GM18868 (cell line): ENCODE measurements at regions not wholly inside any gene's neighbourhood (a gene's known extent, or its start where the extent isn't known, plus 50 kb on each side); places are given as distances from the start of the nearest gene placed in this dataset.

Experiments used
- ATAC-seq: cut with Tn5 transposase; IDR thresholded peaks from one replicate; pipeline ENCODE4 v1.9.1; 2021; ENCODE audit warnings: mild to moderate bottlenecking, moderate library complexity; ENCODE audit not compliant: unreplicated experiment

GRCh38 chr6:163804991-163805390 is 390.5 kb downstream of the QKI start:
- ATAC-seq = no peak

DNA sequence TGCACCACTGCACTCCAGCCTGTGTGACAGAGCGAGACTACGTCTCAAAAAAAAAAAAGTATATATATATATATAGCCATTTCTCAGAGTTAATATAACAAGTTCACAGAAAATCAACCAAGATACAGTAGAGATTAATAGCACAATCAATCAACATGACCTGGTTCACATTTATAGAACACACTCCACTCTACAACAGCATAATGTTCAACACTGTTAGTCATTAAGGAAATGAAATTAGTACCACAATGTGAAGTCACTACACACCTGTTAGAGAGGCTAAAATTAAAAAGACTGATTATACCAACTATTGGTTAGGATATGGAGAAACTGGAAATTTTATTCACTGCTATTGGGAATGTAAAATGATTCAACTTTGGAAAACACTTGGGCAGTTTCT is 387.7 kb downstream of the QKI start:
- no peak for ATAC-seq

- ATAC-seq = no peak
Measured at GRCh38 chr6:163797296-163797845, 382.9 kb downstream of the QKI start.

GRCh38 chr6:163793011-163793983 is 378.8 kb downstream of the QKI start:
- peak; percentile 99 for ATAC-seq

- ATAC-seq = no peak
Measured at GRCh38 chr6:163790266-163790840, 375.8 kb downstream of the QKI start.

GRCh38 chr6:163789199-163789810 is 374.8 kb downstream of the QKI start:
- ATAC-seq = no peak

DNA sequence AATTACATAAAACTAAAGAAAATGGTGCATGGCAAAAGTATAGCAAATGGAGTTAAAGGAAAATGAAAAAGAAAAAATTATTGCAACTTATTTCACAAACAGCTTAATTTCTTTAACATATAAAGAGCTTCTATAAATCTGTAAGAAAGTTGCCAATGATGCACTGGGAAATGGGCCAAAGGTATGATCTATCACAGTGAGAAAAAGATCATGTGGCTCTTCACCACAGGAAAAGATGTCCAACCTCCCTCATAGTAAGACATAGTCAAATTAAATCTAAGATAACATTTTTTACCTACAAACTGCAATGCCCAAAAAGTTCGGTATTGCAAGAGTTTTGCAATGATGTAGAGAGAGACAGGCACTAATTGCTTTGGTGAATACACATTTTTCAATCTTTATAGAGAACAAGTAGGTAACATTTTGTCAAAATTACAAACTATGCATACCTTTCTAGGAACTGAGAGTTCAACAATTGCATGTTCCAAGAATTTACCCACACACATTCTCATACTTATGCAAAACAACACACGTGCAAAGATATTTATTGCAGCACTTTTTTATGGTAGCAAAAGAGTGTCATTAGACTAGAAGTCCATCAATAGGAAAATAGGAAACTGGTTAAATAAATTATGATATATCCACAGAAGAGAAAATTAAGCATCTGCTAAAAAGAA is 372.6 kb downstream of the QKI start:
- ATAC-seq = peak; percentile 43

GRCh38 chr6:163782436-163783003 is 368.0 kb downstream of the QKI start:
- ATAC-seq = peak; percentile 89

GRCh38 chr6:163780994-163781393 is 366.5 kb downstream of the QKI start:
- ATAC-seq = no peak

GRCh38 chr6:163779727-163780284 is 365.3 kb downstream of the QKI start:
- no peak for ATAC-seq

DNA sequence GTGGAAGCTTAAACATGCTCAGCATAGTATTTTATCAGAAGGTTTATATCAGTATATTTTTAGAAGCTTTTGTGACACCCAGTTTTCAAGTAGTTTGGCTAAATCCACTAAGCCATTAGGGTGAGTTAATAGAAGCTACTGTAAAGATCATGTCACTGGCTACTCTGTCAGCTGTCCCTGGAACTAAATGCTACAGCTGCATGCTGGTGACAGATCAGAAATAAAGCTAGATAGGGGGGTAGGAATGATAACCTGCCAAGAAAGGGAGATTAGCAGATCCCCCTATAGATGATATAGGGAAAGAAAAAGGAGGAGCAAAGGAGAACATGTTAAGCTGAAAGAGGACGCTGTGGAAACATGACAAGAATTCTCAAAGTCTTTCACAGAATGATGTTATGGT is 363.2 kb downstream of the QKI start:
- no peak for ATAC-seq

- no peak for ATAC-seq
Measured at GRCh38 chr6:163776906-163777686, 362.6 kb downstream of the QKI start.

- no peak for ATAC-seq
Measured at GRCh38 chr6:163776196-163776905, 361.8 kb downstream of the QKI start.

DNA sequence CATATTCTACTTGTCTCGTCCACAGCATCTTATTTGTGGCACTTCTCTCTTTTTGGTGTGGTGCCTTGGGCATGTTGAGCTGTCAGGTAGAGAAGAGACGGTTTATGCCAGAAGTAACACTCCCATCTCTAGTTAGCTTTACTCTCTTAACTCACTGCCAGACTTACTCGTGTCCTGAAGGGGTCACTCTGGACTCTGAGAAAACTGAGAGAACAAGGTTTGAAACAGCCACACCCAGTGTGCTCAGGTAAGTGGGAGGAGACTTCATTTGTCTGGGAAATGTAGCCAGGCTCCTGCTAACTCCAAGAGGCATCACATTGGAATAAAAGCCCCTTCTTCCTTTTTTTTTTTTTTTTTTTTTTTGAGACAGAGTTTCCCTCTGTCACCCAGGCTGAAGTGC is 360.8 kb downstream of the QKI start:
- ATAC-seq = no peak

DNA sequence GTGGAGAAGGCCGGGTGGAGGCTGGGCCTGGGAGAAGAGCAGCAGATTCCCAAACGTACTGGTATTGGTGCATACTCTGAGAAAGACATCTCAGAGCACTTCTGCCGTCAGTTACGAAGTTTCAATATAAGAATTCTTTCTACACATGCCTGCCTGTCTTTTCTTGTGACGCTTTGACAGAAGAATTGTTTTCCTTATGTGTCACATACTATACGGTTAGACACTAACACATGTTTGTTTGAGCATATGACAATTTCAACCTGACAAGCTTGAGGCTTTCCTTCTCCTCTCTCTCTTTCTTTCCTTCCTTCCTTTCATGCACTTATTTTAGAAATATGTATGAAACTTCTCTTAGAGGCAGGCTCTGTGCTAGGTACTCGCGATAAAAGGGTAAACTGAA is 360.0 kb downstream of the QKI start:
- ATAC-seq = no peak

GRCh38 chr6:163773646-163774045 is 359.1 kb downstream of the QKI start:
- ATAC-seq = no peak

- no peak for ATAC-seq
Measured at GRCh38 chr6:163772701-163773100, 358.2 kb downstream of the QKI start.

DNA sequence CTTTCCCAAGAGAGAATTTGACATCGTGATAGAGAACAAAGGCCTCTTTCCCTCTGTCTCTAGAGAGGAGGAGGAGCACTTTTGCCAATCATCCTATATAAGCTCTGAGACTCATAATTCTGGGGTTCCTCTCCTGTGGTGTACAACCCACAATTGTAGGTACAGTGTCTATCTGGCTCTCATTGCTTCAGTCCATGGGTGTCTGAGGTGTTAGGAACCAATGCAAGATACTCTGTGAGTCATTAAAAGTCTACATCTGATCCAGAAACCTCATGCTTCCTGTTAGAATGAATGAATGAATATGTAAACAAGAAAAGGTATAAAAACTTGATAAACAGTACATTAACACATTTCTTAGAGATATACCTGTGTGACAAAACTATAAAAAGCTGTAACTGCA is 356.7 kb downstream of the QKI start:
- ATAC-seq = no peak

DNA sequence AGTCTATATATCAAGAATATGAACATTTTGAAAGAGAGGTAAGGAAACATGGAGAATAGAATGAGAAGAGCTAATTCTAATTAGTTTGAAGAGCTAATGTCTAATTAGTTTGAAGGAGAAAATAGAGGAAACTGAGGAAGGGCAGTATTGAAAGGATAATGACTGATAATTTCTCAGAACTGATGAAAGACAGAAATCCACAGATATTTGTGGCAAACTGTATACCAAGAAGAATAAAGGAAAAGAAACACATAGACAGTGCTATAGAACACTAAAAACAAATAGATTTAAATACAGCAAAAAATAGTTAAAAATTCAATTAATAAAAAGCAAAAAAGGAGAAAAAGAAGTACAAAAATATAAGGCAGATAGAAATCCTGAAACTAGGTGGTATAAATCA is 354.4 kb downstream of the QKI start:
- no peak for ATAC-seq
